ENCODE measurements at regions not wholly inside any gene's neighbourhood (a gene's known extent, or its start where the extent isn't known, plus 50 kb on each side); places are given as distances from the start of the nearest gene placed in this dataset.
"Not testable (repeated sequence)": the region's sequence is repeated elsewhere in the genome, so short reads cannot be mapped to it uniquely, and the experiment has no call there.

DNA sequence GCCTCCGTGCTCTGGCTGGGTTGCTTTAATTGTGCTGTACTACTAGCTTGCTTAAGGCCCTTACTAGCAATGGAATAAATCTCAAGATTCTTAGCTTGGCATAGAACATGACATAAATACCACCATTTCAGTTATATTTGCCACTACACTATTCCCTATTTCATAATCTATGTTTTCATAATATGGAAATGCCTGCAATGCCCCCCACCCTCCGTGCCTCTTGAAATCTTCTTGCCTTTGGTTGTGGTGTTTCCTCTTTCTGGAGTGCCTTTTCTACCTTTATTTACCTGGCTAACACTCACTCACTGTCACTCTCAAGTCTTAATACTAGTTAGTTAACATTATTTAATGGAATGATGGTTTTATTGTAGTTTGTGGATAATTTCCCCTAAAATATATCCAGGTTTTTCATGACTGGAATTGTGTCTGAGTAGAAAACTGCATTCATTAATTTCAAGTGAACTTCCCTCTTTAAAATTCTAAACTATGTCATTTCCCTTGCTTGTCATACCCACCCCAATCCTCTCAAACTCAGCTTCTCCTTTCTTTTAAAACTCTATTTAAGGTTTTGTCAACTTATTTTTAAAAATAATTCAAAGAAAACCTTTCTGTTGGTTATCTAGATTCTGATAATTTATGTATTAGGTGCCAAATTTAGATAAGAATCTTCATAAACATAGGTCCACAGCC, 521.7 kb upstream of the DAB2 start:
- DNase-seq: no peak

DNA sequence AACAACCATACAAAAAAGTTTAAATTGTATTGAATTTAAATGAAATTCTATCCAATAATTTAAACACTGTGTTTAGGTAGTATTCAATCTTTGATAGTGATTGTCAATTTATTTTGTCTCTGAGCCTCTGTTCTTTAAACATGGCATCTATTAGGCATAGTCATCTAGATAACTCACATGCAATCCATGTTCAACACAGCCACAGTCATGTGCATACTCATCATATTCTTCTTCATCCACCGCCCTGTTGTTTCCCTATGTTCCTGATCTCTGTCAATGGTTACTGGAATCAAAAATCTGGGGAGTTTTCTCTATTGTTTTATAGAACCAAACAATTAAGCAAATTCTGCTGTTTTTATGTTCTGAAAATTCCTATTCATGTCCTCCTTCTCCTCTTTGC, 521.1 kb upstream of the DAB2 start:
- DNase-seq: no peak

DNA sequence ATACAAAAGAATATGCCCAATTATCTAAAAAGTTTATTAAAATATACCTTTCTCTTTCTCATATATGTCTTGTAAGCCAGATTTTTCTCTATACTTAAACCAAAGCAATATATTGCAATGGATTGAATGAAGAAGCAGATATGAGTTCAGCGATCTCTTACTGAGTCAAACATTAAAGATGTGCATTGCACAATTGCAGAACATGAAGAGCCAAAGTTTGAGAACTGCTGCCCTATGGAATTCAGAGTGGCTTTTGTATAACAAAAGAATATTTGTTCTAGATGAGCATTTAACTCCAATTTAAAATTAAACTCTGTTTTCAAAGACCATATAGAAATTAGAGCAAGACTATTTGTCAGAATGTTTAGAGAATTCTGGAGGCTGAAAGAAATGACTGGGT, 519.0 kb upstream of the DAB2 start:
- no peak for DNase-seq

DNA sequence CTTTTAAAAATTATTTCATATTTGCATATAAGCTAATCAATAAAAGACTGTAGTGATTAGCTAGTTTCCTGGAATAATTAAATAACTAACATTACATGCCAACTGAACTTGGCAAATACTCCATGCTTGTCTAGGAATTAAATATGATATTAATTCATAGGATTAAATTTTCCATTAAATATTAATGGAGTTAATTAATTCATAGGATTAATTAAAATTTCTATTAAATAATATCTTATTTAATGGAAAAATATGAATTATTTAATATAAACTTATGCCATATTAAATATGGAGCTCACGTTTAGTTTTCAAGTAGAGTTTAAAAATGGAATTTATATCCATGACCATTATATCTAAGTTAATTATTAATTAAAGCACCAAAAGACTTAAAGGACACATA, 517.8 kb upstream of the DAB2 start:
- no peak for DNase-seq

DNA sequence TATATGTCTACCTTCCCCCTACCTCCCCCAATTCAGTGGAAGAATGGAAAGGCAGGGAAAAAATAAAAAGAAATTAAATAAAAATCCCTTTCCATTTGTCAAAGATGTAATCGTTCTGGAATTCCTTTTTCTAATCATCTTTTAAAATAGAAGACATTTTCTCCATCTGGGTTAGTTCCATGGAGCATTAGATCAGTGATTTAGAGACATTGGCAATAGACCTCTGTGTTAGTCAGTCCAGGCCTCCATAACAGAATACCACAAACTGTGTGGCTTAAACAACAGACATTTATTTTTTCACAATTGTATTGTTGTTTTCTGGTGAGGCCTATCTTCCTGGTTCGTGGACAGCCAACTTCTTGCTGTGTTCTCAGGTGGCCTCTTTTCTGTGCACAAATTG, 516.6 kb upstream of the DAB2 start:
- DNase-seq: no peak

DNA sequence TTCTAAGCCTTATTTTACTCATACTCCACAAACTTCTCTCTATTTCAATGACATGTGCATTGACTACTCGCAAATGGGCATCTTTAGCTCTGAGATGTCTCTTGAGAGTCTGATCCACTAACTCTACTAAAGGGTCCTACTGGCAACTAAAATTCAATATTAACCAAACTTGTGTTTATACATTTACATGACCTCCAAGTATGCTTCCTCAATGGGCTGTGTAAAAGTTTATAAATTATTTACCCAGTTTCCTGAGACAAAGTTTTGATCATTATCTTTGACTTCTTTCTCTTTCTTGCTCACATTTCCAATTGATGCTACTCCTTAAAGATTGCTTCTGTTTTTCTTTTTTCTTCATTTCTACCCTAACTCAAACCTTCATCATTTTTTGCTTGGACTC, 510.1 kb upstream of the DAB2 start:
- no peak for DNase-seq

DNA sequence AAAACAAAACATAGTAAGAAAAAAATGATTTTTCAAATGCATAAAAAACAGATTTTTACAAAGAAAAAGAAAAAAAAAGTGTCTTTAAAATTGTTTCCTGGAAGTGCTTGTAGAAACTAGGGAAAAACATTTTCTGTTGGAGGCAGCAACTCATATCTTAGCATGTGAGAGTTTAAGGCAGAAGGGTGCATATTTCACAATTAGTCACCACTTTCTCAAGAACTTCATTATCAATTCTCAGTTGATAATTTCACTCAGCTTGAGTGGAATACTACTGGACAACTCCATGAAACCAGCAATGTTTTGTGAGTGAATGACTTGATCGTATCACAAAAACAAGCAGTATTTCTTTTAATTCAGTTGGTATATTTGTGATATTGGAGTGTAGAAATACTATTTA, 508.3 kb upstream of the DAB2 start:
- DNase-seq: no peak

DNA sequence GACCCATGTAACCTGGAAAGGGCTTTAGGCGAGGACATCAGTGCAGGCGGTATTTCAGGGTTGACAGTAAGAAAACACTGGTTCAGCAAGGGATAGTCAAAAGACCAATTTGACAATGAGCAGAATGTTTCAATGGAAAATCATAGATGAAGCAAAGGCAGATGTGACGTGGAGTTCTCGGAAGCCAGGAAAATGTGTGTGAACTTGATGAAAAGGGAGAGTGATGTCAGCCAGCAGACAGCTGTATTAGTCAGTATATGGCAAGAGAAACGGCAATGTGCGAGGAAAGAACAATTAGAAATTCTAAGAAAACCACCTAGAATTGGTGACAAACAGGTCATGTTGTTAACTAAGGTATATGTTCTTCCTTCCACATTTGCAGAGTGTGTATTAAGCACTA, 503.9 kb upstream of the DAB2 start:
- no peak for DNase-seq

DNA sequence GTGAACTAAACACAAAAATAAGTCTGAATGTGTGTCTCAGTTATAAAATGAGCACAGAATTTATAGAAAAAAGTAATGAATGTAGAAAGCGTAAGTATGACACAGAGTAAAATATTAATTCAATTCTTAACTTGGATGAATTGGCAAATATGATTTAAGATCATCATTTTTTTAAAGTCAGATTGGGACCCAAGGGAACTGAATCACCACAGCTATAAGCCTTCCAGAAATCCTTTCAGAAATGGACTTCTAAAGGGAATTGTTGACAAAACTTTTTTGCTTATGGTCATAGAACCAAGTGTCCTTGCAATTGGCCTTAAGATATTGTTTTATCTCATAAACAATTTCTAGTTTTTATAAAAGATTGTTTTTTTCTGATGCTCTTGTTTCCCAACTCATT, 495.1 kb upstream of the DAB2 start:
- DNase-seq: no peak

DNA sequence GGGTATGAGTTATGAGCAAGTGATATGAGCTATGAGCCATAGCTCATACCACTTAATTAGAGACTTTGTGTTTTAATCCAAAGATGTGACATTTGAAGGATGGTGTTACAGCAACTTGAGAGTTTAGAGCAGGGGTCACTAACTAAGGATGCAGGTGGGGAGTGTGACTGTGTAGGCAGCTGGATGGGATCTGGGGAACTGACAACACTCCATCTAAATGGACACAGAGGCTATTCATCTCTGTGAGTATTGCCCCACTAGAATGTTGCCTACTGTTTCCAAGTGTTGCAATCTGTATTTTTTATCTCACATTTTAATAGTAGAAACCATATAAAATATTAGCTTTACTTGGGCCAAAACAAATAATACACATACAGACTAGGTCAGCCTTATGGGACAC, 488.1 kb upstream of the DAB2 start:
- DNase-seq: no peak

DNA sequence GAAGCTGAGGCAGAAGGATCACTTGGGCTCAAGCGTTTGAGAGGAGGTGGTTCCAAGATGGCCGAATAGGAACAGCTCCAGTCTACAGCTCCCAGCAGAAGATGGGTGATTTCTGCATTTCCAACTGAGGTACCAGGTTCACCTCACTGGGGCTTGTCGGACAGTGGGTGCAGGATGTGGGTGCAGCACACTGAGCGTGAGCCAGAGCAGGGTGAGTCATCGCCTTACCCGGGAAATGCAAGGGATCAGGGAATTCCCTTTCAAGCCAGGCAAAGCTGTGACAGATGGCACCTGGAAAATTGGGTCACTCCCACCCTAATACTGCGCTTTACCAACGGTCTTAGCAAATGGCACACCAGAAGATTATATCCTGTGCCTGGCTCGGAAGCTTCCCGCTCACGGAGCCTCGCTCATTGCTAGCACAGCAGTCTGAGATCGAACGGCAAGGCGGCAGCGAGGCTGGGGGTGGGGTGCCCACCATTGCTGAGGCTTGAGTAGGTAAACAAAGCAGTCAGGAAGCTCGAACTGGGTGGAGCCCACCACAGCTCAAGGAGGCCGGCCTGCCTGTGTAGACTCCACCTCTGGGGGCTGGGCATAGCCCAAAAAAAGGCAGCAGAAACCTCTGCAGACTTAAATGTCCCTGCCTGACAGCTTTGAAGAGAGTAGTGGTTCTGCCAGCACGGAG, 482.6 kb upstream of the DAB2 start:
- DNase-seq: not testable (repeated sequence)

DNA sequence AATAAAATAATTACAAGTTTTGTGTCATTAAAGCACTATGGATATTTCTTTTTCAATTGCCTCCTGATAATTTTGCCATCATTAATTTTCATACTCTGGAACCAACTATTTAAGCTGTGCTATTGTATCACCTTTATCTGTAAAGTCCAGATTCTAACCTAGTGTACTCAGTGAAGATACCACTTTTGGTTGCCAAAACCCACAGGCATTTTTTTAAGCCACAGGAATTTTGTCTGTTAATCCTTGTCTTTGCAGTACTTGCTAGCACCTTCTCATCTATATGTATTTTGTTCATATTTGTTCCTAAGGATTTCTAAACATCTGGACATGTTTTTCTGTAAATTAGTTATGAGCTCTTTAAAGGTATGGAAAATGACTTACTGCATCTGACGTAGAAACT, 481.4 kb upstream of the DAB2 start:
- no peak for DNase-seq

DNA sequence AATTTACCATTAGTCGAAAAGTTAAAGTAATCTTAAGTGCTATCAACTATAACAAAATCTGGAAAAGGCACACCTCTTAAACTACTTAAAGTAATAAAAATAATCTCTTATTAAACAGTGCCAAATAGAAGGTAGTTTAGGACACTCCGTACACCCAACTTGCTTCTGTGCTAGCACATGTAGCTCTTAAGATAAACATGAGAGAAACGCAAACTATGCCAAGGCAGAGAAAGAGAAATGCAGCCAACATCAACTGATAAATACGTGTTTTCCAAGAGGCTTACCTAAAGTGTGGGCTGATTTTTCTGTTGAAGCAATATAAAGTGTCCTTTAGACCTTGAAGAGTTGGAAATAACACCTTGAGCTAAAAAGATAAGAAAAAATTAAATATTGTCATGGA, 480.6 kb upstream of the DAB2 start:
- DNase-seq: no peak

DNA sequence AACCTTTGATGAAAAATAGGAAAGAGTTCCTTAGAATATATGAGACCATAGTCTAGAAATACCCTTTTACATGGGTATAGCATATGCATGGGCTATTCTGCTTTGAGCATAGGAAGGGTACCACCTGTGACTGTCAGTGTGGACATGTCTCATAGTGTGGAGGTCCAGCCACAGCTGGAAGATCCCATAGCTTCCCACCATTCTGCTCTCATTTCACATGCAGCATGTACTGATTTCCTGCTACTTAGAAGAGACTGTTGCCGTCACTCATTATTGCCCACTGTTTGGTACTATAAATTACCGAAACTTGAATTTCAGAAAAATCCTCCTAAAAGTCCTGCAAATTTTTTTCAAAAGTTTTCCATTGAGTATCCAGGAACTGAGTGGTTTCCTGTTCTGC, 477.8 kb upstream of the DAB2 start:
- DNase-seq: no peak

DNA sequence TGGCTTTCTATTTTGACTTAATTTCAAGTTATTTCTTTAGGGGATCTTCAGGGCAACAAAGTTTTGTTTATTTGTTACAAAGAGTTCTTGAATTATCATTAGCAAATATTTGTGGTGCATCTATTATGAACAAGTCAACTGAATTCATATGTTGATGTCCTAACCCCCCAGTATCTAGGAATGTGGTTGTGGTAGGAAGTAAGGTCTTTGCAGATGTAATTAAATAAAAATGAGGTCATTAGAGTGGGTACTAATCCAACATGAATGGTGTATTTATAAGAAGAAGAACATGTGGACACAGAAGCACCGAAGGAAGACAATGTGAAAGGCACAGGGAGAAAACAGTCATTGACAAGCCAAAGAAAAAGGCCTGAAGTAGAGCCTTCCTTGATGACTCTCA, 474.0 kb upstream of the DAB2 start:
- DNase-seq: no peak

DNA sequence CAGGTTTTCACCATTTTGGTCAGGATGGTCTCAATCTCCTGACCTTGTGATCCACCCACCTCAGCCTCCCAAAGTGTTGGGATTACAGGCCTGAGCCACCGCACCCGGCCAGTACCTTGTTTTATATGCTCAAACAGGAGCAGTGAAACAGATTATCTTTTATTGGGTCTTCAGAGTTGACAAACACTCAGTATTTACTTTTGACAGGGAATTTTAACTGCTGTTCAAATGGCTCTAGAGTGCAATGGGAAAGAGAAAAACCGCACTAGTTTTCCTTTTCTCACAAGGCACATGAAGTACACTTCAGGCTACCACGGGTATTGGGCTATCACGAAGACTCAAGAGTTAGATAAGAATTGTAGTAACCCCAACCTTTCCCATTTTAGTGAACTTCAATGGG, 471.9 kb upstream of the DAB2 start:
- DNase-seq: no peak

DNA sequence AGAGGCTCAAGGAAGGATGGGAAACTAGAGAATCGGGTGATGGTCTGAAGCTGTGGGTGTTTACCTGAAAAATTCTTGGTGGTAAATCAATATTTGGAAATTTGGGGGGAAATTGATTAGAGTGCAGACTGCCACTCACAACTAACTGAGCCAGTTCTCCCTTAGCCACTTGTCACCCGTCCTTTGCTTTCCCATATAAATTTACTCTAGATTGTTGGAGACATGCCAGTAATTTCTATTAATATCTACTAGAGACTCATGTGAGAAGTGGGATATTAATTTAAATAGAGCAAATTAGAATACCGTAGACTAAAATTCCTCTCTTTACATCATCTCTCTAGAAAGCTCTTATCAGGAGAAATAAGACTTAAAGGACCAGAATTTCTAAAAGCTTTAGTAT, 471.3 kb upstream of the DAB2 start:
- DNase-seq: no peak

DNA sequence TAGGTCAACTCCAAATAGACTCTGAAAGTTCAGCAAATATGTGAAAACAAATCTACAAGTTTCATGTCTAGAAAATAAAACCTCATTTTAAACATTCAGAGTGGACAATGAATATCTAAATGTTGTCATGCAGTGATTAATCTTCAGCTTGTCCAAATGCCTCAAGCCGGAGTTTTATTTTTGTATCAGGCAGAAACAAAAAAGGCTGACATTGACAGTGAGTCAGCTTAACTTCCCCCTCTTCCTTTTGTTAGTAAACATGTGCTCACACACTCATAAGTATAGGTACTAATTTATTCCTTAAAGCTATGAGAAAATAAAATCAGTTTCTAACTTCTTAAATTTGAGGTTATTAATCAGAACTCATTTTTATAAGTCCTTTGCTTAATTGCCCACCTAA, 467.9 kb upstream of the DAB2 start:
- no peak for DNase-seq

DNA sequence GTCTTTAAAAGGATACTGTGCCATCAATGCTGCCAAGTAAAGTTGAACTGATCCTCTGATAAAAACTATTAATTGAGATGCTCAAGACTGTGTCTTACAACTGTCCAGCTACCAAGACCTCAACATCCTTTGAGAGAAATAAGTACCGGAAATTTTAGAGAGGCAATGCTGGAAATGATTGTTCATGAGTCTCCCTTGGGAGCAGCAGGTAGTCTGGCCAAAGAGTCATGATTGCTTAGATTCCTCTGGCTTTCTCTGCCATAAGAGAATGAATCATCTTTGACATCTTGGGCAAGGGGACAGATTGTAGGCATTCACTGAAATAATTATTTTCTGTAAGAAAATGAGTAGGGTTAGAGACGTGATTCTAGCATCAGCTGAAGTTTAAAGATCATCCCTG, 466.6 kb upstream of the DAB2 start:
- DNase-seq: no peak

DNA sequence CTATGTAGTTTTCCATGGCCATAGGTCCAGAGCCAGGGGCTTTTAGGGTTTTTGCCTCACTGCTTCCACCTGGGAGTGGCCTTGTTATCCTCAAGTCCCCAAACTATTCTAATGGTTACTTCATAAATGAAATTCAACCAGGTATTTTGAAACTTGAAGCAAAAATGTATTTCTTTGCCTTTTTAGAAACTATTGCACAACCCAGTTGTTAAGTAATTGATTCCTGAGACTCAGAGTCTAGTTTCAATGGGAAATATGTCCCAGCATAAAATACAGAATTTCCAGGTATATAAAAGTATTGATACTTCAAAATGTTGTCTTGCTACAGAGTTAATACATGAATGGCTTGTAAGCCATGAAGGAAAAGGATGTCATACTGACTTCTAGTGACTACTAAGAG, 456.2 kb upstream of the DAB2 start:
- DNase-seq: no peak

DNA sequence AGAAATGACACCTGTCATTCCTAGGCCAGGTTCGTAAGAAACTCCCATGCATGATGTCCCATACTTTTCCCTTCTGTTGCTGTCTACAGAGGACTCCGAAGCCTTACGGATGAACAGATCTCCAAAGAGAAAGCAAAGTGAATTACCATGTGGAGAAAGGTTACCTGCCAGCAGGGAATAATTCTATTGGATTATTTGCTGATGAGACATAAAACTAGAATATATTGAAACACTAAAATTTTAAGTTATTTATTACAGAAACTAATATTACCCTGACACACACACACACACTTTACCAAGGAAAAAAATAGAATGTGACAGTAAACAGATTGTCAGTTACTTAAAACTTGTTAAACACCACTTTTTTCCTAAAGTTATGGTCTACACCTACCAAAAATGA, 452.7 kb upstream of the DAB2 start:
- DNase-seq: no peak

DNA sequence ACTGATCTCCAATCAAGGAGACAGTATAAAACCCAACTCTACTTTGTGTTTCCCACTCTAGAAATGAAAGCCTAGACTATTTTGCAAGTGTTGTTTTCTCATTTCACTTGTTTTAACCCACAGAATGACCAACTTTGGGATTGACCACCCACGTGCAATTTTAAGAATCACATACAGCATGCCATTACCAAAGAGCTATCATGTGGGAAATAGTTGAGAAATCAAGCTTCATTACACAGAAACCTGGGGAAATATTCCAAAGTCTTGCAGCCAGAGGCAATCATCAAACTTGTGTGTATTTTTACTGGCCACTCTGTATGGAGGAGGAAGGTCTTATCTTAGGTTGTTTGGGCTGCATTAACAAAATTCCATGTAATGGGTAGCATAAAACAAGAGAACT, 451.4 kb upstream of the DAB2 start:
- DNase-seq: no peak

DNA sequence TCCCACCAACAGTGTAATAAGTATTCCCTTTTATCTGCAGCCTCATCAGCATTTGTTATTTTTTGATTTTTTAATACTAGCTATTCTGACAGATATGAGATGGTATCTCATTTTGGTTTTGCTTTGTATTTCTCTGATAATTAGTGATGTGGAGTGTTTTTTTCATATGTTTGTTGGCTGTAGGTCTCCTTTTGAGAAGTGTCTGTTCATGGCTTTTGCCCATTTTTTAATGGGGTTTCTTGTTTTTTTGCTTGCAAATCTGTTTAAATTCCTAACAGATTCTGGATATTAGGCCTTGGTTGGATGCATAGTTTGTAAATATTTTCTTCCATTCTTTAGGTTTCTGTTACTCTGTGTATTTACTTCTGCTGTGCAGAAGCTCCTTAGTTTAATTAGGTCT, 445.4 kb upstream of the DAB2 start:
- DNase-seq: no peak

DNA sequence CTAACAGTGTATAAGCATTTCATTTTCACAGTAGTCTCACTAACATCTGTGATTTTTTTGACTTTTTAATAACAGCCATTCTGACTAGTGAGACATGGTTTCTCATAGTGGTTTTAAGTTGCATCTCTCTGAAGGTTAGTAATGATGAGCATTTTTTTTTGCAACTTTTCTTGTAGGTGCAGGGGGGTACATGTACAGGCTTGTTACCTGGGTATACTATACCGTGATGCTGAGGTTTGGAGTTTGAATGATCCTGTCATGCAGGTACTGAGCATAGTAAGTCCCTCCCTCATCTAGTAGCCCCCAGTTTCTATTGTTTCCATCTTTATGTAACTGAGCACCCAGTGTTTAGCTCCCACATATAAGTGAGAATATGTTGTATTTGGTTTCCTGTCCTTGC, 444.6 kb upstream of the DAB2 start:
- DNase-seq: no peak

DNA sequence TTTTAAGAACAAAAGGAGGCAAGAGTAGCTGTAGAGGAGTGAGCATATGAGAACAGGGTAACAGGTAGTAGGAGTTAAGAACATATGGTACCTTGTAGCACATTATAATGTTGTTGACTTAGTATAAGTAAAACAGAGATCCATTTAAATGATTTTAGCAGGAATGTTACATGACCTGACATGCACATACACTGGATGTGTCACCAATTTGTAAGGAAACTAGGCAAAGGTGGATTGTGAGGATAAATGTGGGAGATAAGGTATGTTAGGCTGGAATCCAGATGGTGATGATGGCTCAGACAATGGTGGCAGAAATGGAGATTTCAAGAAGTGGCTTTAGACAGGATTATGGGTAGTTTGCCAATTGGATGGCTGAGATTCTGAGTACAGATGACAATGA, 443.1 kb upstream of the DAB2 start:
- no peak for DNase-seq

Measured in activated T-cell treated with anti-CD3 and anti-CD28 coated beads, Interleukin-2, amount 50 U/mL, for 48 hours (primary cell).